SK-N-SH treated with all-trans-retinoic acid at 6 μM for 48 hours (cell line): ENCODE measurements at regions not wholly inside any gene's neighbourhood (a gene's known extent, or its start where the extent isn't known, plus 50 kb on each side); places are given as distances from the start of the nearest gene placed in this dataset.

Source experiments
- CSDC2 ChIP-seq: fragments of 250-450 bp; sonication (Bioruptor Pico); IDR thresholded peaks from 2 replicates; pipeline ENCODE4 v1.5.0; 2020; ENCODE audit warnings: mild to moderate bottlenecking, moderate library complexity
- OSR1 ChIP-seq: fragments of 250-450 bp; sonication (Bioruptor Pico); IDR thresholded peaks from 2 replicates; pipeline ENCODE4 v1.8.0; 2022; ENCODE audit warnings: moderate library complexity, mild to moderate bottlenecking, inconsistent platforms
- RARB ChIP-seq: fragments of 250-450 bp; sonication (Bioruptor Pico); IDR thresholded peaks from 2 replicates; pipeline ENCODE4 v1.8.0; 2021; ENCODE audit warnings: mild to moderate bottlenecking, moderate library complexity
- ZFP3 ChIP-seq: fragments of 250-450 bp; sonication (Bioruptor Pico); IDR thresholded peaks from 2 replicates; pipeline ENCODE4 v1.5.0; 2020; ENCODE audit warnings: mild to moderate bottlenecking, moderate library complexity
- ZNF8 ChIP-seq: fragments of 450-650 bp; formaldehyde crosslinking; IDR thresholded peaks from 2 replicates; pipeline ENCODE4 v1.5.0; 2020; ENCODE audit warnings: mild to moderate bottlenecking, moderate library complexity
- TF ChIP-seq, protein P1 (sequence below): fragments of 250-450 bp; sonication (Bioruptor Pico); IDR thresholded peaks from 2 replicates; pipeline ENCODE4 v1.5.1; 2020; ENCODE audit warnings: low read depth, mild to moderate bottlenecking, moderate library complexity
- TF ChIP-seq, protein P2 (sequence below): fragments of 250-450 bp; sonication (Bioruptor Pico); IDR thresholded peaks from 2 replicates; pipeline ENCODE4 v1.8.0; 2020; ENCODE audit warnings: mild to moderate bottlenecking, moderate library complexity, borderline replicate concordance

DNA sequence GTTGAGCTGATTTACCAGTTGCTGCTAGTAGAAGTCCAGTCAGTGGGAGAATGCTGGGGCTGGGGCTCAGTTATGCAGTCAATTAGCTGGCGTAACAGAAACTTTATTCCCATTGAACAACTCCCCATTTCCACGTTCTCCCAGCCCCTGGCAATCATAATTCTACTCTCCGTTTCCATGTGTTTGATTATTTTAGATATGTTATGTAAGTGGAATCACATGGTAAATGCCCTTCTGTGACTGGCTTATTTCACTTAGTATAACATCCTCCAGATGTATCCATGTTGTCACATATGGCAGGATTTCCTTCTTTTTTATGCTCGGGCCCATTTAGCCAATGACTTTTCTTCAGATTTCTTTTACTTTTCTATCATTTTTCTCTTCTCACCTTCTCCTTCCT lies 61.1 kb upstream of the EXOC4 start:
- TF ChIP-seq OSR1 (CRISPR knock-in tag) (no peak), RARB (CRISPR knock-in tag) (no peak), ZFP3 (CRISPR knock-in tag) (no peak), CSDC2 (CRISPR knock-in tag) (no peak), ZNF8 (no peak)
- TF ChIP-seq, protein P1, sequence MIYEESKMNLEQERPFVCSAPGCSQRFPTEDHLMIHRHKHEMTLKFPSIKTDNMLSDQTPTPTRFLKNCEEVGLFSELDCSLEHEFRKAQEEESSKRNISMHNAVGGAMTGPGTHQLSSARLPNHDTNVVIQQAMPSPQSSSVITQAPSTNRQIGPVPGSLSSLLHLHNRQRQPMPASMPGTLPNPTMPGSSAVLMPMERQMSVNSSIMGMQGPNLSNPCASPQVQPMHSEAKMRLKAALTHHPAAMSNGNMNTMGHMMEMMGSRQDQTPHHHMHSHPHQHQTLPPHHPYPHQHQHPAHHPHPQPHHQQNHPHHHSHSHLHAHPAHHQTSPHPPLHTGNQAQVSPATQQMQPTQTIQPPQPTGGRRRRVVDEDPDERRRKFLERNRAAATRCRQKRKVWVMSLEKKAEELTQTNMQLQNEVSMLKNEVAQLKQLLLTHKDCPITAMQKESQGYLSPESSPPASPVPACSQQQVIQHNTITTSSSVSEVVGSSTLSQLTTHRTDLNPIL (CRISPR knock-in tag): no peak
- TF ChIP-seq, protein P2, sequence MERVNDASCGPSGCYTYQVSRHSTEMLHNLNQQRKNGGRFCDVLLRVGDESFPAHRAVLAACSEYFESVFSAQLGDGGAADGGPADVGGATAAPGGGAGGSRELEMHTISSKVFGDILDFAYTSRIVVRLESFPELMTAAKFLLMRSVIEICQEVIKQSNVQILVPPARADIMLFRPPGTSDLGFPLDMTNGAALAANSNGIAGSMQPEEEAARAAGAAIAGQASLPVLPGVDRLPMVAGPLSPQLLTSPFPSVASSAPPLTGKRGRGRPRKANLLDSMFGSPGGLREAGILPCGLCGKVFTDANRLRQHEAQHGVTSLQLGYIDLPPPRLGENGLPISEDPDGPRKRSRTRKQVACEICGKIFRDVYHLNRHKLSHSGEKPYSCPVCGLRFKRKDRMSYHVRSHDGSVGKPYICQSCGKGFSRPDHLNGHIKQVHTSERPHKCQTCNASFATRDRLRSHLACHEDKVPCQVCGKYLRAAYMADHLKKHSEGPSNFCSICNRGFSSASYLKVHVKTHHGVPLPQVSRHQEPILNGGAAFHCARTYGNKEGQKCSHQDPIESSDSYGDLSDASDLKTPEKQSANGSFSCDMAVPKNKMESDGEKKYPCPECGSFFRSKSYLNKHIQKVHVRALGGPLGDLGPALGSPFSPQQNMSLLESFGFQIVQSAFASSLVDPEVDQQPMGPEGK (CRISPR knock-in tag): no peak
